Suprapubic skin (tissue), 4 donors: ENCODE measurements at regions not wholly inside any gene's neighbourhood (a gene's known extent, or its start where the extent isn't known, plus 50 kb on each side); places are given as distances from the start of the nearest gene placed in this dataset.
"Not testable (repeated sequence)": the region's sequence is repeated elsewhere in the genome, so short reads cannot be mapped to it uniquely, and the experiment has no call there.

ENCODE experiments used
- DNase-seq, 2 donors: peaks; one replicate each; pipeline ENCODE4 v3.0.0-alpha.2; 2019; ENCODE audit warnings: low spot score in 2 of 2
- H3K27ac ChIP-seq: fragments of 200-600 bp; sonication (generic); one replicate; pipeline ENCODE4 v1.5.1; 2019
- H3K27me3 ChIP-seq: fragments of 200-600 bp; sonication (generic); one replicate; pipeline ENCODE4 v1.5.1; 2019
- H3K36me3 ChIP-seq: fragments of 200-600 bp; sonication (generic); one replicate; pipeline ENCODE4 v1.5.1; 2019
- H3K4me1 ChIP-seq: fragments of 200-600 bp; sonication (generic); one replicate; pipeline ENCODE4 v1.5.1; 2019
- H3K4me3 ChIP-seq: fragments of 200-600 bp; sonication (generic); one replicate; pipeline ENCODE4 v1.5.1; 2019; ENCODE audit warnings: mild to moderate bottlenecking
- H3K9me3 ChIP-seq: fragments of 200-600 bp; sonication (generic); one replicate; pipeline ENCODE4 v1.5.1; 2019
- EP300 ChIP-seq: sonication (generic); formaldehyde crosslinking; IDR thresholded peaks from one replicate; pipeline ENCODE4 v1.6.1; 2017; ENCODE audit warnings: antibody characterized with exemption
- POLR2A ChIP-seq, 2 donors: fragments of 450-650 bp; IDR thresholded peaks; one replicate each; pipeline ENCODE4 v1.6.1; 2017; ENCODE audit warnings: antibody characterized with exemption in 2 of 2, mild to moderate bottlenecking in 2 of 2, moderate library complexity in 2 of 2
- POLR2AphosphoS5 ChIP-seq, 3 donors: sonication (generic); formaldehyde crosslinking; IDR thresholded peaks; one replicate each; pipeline ENCODE4 v1.6.1; 2017; ENCODE audit warnings: antibody characterized with exemption in 3 of 3
- WGBS: methylation state at CpG from one replicate; pipeline ENCODE4 v1.1.5; 2018; 5-methylcytosine and 5-hydroxymethylcytosine counted together
- TF ChIP-seq, protein P1 (sequence below), 2 donors: fragments of 200-600 bp in 1 of 2; fragments of 450-650 bp in 1 of 2; sonication (generic) in 1 of 2; IDR thresholded peaks; one replicate each; pipeline ENCODE4 v1.5.1; 2016 to 2019; ENCODE audit warnings: antibody characterized with exemption in 2 of 2, mild to moderate bottlenecking in 1 of 2, moderate library complexity in 1 of 2

GRCh38 chr2:129805899-129806298 is 173.6 kb upstream of the RAB6C start:
- H3K36me3 ChIP-seq, result no peaks in the 10 kb centered on the region
- WGBS, result 88% methylated on average over 11 of the region's 11 CpGs
- no peak overlapping the region for H3K4me3 ChIP-seq
- H3K9me3 ChIP-seq, result no peaks in the 10 kb centered on the region
- no peak overlapping the region for H3K27ac ChIP-seq
- TF ChIP-seq, protein P1, sequence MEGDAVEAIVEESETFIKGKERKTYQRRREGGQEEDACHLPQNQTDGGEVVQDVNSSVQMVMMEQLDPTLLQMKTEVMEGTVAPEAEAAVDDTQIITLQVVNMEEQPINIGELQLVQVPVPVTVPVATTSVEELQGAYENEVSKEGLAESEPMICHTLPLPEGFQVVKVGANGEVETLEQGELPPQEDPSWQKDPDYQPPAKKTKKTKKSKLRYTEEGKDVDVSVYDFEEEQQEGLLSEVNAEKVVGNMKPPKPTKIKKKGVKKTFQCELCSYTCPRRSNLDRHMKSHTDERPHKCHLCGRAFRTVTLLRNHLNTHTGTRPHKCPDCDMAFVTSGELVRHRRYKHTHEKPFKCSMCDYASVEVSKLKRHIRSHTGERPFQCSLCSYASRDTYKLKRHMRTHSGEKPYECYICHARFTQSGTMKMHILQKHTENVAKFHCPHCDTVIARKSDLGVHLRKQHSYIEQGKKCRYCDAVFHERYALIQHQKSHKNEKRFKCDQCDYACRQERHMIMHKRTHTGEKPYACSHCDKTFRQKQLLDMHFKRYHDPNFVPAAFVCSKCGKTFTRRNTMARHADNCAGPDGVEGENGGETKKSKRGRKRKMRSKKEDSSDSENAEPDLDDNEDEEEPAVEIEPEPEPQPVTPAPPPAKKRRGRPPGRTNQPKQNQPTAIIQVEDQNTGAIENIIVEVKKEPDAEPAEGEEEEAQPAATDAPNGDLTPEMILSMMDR (IDR thresholded peaks at IDR 0.05), result no peak
- TF ChIP-seq POLR2AphosphoS5 (IDR thresholded peaks at IDR 0.05), result no peak
- no peak for TF ChIP-seq EP300
- TF ChIP-seq POLR2A (IDR thresholded peaks at IDR 0.05), result no peak
- peaks cover 20% of the 10 kb centered on the region for H3K27me3 ChIP-seq
- DNase-seq, result no peak
- H3K4me1 ChIP-seq, result no peaks in the 10 kb centered on the region

- H3K9me3 ChIP-seq, result no peaks in the 10 kb centered on the region
- no peaks in the 10 kb centered on the region for H3K36me3 ChIP-seq
- TF ChIP-seq EP300 (no peak), POLR2A (IDR thresholded peaks at IDR 0.05) (no peak), POLR2AphosphoS5 (IDR thresholded peaks at IDR 0.05) (no peak)
- TF ChIP-seq, protein P1 (IDR thresholded peaks at IDR 0.05), result no peak
- H3K27ac ChIP-seq, result no peak overlapping the region
- H3K4me1 ChIP-seq, result no peaks in the 10 kb centered on the region
- H3K27me3 ChIP-seq, result peaks cover 20% of the 10 kb centered on the region
- no peak overlapping the region for H3K4me3 ChIP-seq
- DNase-seq, result no peak
- 73% methylated on average over 8 of the region's 8 CpGs for WGBS
These were observed 173.1 kb upstream of the RAB6C start for GRCh38 chr2:129806317-129806716.

- Histone ChIP-seq H3K36me3 (no peaks in the 10 kb centered on the region), H3K27me3 (peaks cover 20% of the 10 kb centered on the region), H3K4me3 (no peak overlapping the region), H3K27ac (no peak overlapping the region), H3K4me1 (no peaks in the 10 kb centered on the region), H3K9me3 (no peaks in the 10 kb centered on the region)
- TF ChIP-seq EP300 (no peak), POLR2AphosphoS5 (IDR thresholded peaks at IDR 0.05) (no peak), POLR2A (IDR thresholded peaks at IDR 0.05) (no peak)
- TF ChIP-seq, protein P1 (IDR thresholded peaks at IDR 0.05), result no peak
- WGBS, result 63% methylated on average over 7 of the region's 7 CpGs
- DNase-seq, result no peak
These were observed 172.5 kb upstream of the RAB6C start for GRCh38 chr2:129806990-129807389.

DNA sequence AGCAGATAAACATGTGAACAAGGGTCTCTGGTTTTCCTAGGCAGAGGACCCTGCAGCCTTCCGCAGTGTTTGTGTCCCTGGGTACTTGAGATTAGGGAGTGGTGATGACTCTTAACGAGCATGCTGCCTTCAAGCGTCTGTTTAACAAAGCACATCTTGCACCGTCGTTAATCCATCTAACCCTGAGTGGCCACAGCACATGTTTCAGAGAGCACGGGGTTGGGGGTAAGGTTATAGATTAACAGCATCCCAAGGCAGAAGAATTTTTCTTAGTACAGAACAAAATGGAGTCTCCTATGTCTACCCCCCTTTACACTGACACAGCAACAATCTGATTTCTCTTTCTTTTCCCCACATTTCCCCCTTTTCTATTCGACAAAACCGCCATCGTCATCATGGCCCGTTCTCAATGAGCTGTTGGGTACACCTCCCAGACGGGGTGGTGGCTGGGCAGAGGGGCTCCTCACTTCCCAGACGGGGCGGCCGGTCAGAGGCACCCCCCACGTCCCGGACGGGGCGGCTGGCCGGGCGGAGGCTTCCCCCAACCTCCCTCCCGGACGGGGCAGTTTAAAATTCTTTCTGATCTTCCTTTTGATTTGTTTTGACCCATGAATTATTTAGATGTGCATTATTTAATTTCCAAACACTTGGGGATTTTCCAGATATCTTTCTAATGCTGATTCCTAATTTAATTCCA is 171.7 kb upstream of the RAB6C start:
- peaks cover 15% of the 10 kb centered on the region for H3K27me3 ChIP-seq
- not testable (repeated sequence) for H3K27ac ChIP-seq, H3K4me3 ChIP-seq, H3K36me3 ChIP-seq, H3K9me3 ChIP-seq, H3K4me1 ChIP-seq, DNase-seq
- 94% methylated on average over 22 of the region's 22 CpGs for WGBS

- Histone ChIP-seq H3K36me3 (no peaks in the 10 kb centered on the region), H3K27me3 (peaks cover 2% of the 10 kb centered on the region), H3K4me3 (no peak overlapping the region), H3K27ac (no peak overlapping the region), H3K4me1 (no peaks in the 10 kb centered on the region), H3K9me3 (no peaks in the 10 kb centered on the region)
- TF ChIP-seq, protein P1 (IDR thresholded peaks at IDR 0.05), result no peak
- TF ChIP-seq POLR2AphosphoS5 (IDR thresholded peaks at IDR 0.05) (no peak), POLR2A (IDR thresholded peaks at IDR 0.05) (no peak), EP300 (no peak)
- no peak for DNase-seq
- WGBS, result 75% methylated on average over 3 of the region's 3 CpGs
These were observed 168.9 kb upstream of the RAB6C start for GRCh38 chr2:129810521-129810920.

- WGBS, result 65% methylated on average over 4 of the region's 4 CpGs
These were observed 167.4 kb upstream of the RAB6C start for GRCh38 chr2:129812071-129812470.

More at GRCh38 chr2:129812071-129812470, 167.4 kb upstream of the RAB6C start:
- DNase-seq, result no peak
- TF ChIP-seq POLR2A (IDR thresholded peaks at IDR 0.05), result no peak
- no peak for TF ChIP-seq EP300
- Histone ChIP-seq H3K4me1 (no peaks in the 10 kb centered on the region), H3K36me3 (no peaks in the 10 kb centered on the region), H3K27ac (no peak overlapping the region), H3K9me3 (no peaks in the 10 kb centered on the region), H3K27me3 (no peaks in the 10 kb centered on the region), H3K4me3 (no peak overlapping the region)
